GM12891 (cell line): ENCODE measurements at regions not wholly inside any gene's neighbourhood (a gene's known extent, or its start where the extent isn't known, plus 50 kb on each side); places are given as distances from the start of the nearest gene placed in this dataset.

ENCODE experiments used
- PAX5 ChIP-seq: IDR thresholded peaks from 2 replicates; pipeline ENCODE4 v1.6.1; 2011; ENCODE audit warnings: low read length, moderate library complexity, mild to moderate bottlenecking; ENCODE audit not compliant: insufficient read depth, severe bottlenecking
- POLR2A ChIP-seq: IDR thresholded peaks from 2 replicates; pipeline ENCODE4 v1.6.1; 2011; ENCODE audit warnings: low read depth, low read length, control low read depth
- POLR2AphosphoS5 ChIP-seq: IDR thresholded peaks from 2 replicates; pipeline ENCODE4 v1.6.1; 2011; ENCODE audit warnings: low read depth, low read length, control low read depth
- SPI1 ChIP-seq: IDR thresholded peaks from 2 replicates; pipeline ENCODE4 v1.6.1; 2011; ENCODE audit warnings: low read depth, low read length, control low read depth
- TAF1 ChIP-seq: IDR thresholded peaks from 2 replicates; pipeline ENCODE4 v1.6.1; 2011; ENCODE audit warnings: low read depth, low read length, control low read depth

DNA sequence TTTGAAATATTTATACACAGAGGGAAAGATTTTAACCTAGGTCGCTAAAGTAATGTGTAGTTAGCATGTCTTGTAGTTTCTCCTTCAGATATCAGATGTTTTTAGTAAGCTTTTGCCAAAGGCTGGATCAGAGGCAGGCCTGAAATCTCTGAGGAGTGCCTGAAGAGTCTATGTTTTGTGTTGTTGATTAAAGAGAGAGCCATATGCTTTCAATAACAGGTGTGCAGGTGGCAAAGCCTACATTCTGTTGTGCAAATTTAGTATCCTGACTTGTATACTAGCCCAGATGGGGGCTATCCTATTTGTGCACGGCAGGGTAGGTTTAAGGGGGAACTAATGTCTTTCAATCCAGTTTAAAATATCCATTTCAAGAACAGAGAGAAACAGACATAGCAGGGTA, 167.1 kb upstream of the ATXN1 start:
- no peak for TF ChIP-seq TAF1
- no peak for TF ChIP-seq PAX5
- TF ChIP-seq POLR2A = no peak
- no peak for TF ChIP-seq POLR2AphosphoS5
- no peak for TF ChIP-seq SPI1
